ENCODE measurements at regions not wholly inside any gene's neighbourhood (a gene's known extent, or its start where the extent isn't known, plus 50 kb on each side); places are given as distances from the start of the nearest gene placed in this dataset.
A peak's percentile ranks its signal among the peaks of the same experiment; 100 is the strongest.

DNA sequence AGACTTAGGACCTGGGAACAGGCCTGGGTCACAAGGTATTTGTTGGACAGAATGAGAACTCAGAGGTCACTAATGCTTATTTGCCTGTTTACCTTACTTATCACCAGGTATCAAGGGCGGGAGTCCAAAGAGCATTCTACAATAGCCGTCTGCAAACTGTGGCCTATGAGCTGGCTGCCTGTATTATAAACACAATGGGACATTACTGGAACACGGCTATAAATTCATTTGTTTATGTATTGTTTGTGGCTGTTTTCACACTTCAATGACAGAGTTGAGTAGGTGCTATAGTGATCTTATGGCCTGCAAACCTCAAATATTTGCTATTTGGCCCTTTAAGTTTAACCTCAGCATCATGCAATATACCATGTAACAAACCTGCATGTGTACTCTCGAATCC is 76.6 kb upstream of the ASTN2 start:
- Histone ChIP-seq H3K4me1 (ENCODE audit: control insufficient read depth, extremely low read depth, insufficient read depth, low read length) (no peaks in the 10 kb centered on the region), H3K36me3 (ENCODE audit: control insufficient read depth in 2 of 2, extremely low read depth in 1 of 2, insufficient read depth in 2 of 2, low read length in 2 of 2) (no peaks in the 10 kb centered on the region), H3K27me3 (ENCODE audit: control insufficient read depth in 2 of 2, insufficient read depth in 2 of 2, low read length in 2 of 2) (no peaks in the 10 kb centered on the region), H2AFZ (ENCODE audit: low read depth, low read length) (no peak overlapping the region), H3K27ac (ENCODE audit: insufficient read depth, low read depth, low read length) (no peak overlapping the region), H3K79me2 (ENCODE audit: control insufficient read depth, insufficient read depth, low read length) (no peaks in the 10 kb centered on the region), H4K20me1 (replicated peaks; ENCODE audit: control insufficient read depth, extremely low read depth, insufficient read depth, low read length) (no peaks in the 10 kb centered on the region), H3K9me1 (replicated peaks; ENCODE audit: control insufficient read depth, extremely low read depth, insufficient read depth, low read length) (no peaks in the 10 kb centered on the region), H3K4me3 (replicated peaks in 1 of 3; ENCODE audit: insufficient read depth in 1 of 3, low read depth in 1 of 3, low read length in 3 of 3) (no peak overlapping the region), H3K9ac (replicated peaks; ENCODE audit: extremely low read depth, insufficient read depth, low read length) (no peak overlapping the region), H3K9me3 (replicated peaks; ENCODE audit: control insufficient read depth, insufficient read depth, low read length) (no peaks in the 10 kb centered on the region), H3K4me2 (ENCODE audit: insufficient read depth, low read length) (no peak overlapping the region)
- FAIRE-seq (peak; percentile 18), DNase-seq (ENCODE audit: low read depth, low spot score) (no peak)
- dilution Hi-C loops (cut with MboI; ENCODE audit: extremely low pct_ligation_motif_present, low sequenced_read_pairs) (no loop called here), intact Hi-C loops (cut with micrococcal nuclease) (no loop called here)
- no TSS peak for BruUV-seq (replicated peaks)
- POLR2A ChIA-PET = no interaction called here
- CTCF ChIA-PET = no interaction called here
- TF ChIP-seq MYC (IDR thresholded peaks at IDR 0.05; ENCODE audit: low read depth, low read length) = no peak
- TF ChIP-seq POLR2A (IDR thresholded peaks at IDR 0.05; ENCODE audit: low read depth, low read length) = no peak
- TF ChIP-seq, protein P1, sequence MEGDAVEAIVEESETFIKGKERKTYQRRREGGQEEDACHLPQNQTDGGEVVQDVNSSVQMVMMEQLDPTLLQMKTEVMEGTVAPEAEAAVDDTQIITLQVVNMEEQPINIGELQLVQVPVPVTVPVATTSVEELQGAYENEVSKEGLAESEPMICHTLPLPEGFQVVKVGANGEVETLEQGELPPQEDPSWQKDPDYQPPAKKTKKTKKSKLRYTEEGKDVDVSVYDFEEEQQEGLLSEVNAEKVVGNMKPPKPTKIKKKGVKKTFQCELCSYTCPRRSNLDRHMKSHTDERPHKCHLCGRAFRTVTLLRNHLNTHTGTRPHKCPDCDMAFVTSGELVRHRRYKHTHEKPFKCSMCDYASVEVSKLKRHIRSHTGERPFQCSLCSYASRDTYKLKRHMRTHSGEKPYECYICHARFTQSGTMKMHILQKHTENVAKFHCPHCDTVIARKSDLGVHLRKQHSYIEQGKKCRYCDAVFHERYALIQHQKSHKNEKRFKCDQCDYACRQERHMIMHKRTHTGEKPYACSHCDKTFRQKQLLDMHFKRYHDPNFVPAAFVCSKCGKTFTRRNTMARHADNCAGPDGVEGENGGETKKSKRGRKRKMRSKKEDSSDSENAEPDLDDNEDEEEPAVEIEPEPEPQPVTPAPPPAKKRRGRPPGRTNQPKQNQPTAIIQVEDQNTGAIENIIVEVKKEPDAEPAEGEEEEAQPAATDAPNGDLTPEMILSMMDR (IDR thresholded peaks at IDR 0.05; ENCODE audit: extremely low read depth in 1 of 2, insufficient read depth in 1 of 2, low read depth in 1 of 2, low read length in 2 of 2) = no peak
- TF ChIP-seq FOS (IDR thresholded peaks at IDR 0.05; ENCODE audit: borderline replicate concordance, insufficient read depth, low read length) = no peak
- no peak for TF ChIP-seq GATA2 (IDR thresholded peaks at IDR 0.05; ENCODE audit: insufficient read depth, insufficient read length, low read depth, low read length)
- no peak for TF ChIP-seq JUN (IDR thresholded peaks at IDR 0.05; ENCODE audit: borderline replicate concordance, insufficient read depth, insufficient read length, low read depth)
- TF ChIP-seq POLR2AphosphoS5 (IDR thresholded peaks at IDR 0.05; ENCODE audit: insufficient read depth, low read depth, low read length) = no peak
- TF ChIP-seq, protein P2, sequence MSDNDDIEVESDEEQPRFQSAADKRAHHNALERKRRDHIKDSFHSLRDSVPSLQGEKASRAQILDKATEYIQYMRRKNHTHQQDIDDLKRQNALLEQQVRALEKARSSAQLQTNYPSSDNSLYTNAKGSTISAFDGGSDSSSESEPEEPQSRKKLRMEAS (IDR thresholded peaks at IDR 0.05; ENCODE audit: insufficient read depth, insufficient read length) = no peak
- no peak for TF ChIP-seq EZH2 (IDR thresholded peaks at IDR 0.05; ENCODE audit: borderline replicate concordance, low read depth, low read length, severe bottlenecking)
